Heart left ventricle (tissue), 16 donors: ENCODE measurements at regions not wholly inside any gene's neighbourhood (a gene's known extent, or its start where the extent isn't known, plus 50 kb on each side); places are given as distances from the start of the nearest gene placed in this dataset.

Experiments used
- ATAC-seq, 4 donors: fragments of 200-7000 bp; cut with Tn5 transposase; one replicate each; pipeline ENCODE4 v1.9.1; 2020 to 2022; ENCODE audit warnings: moderate library complexity in 4 of 4, mild to moderate bottlenecking in 3 of 4, moderate number of reproducible peaks in 1 of 4
- DNase-seq, 5 donors: peaks; one replicate each; pipeline ENCODE4 v3.0.0-alpha.2; 2020
- H3K27ac ChIP-seq, 12 donors: fragments of 200-600 bp; sonication (generic) in 4 of 12; one replicate each; pipeline versions ENCODE4 v1.5.0 to v1.8.0; 2016 to 2022; ENCODE audit warnings: mild to moderate bottlenecking in 2 of 12
- H3K27me3 ChIP-seq, 9 donors: fragments of 200-600 bp; sonication (generic) in 2 of 9; one replicate each; pipeline versions ENCODE4 v1.5.1 to v1.8.0; 2016 to 2022; ENCODE audit warnings: mild to moderate bottlenecking in 3 of 9
- H3K36me3 ChIP-seq, 9 donors: fragments of 200-600 bp; sonication (generic) in 2 of 9; one replicate each; pipeline versions ENCODE4 v1.5.0 to v1.8.0; 2018 to 2022; ENCODE audit warnings: mild to moderate bottlenecking in 2 of 9
- H3K4me1 ChIP-seq, 12 donors: fragments of 200-600 bp; sonication (generic) in 4 of 12; one replicate each; pipeline versions ENCODE4 v1.5.0 to v1.8.0; 2016 to 2022; ENCODE audit warnings: mild to moderate bottlenecking in 3 of 12
- H3K4me3 ChIP-seq, 12 donors: fragments of 200-600 bp; sonication (generic) in 4 of 12; one replicate each; pipeline versions ENCODE4 v1.5.0 to v1.8.0; 2017 to 2022; ENCODE audit warnings: mild to moderate bottlenecking in 9 of 12, moderate library complexity in 4 of 12
- H3K9me3 ChIP-seq, 12 donors: fragments of 200-600 bp; sonication (generic) in 4 of 12; one replicate each; pipeline versions ENCODE4 v1.5.0 to v1.8.0; 2016 to 2022; ENCODE audit warnings: mild to moderate bottlenecking in 1 of 12
- POLR2A ChIP-seq, 2 donors: fragments of 450-650 bp; IDR thresholded peaks; one replicate each; pipeline ENCODE4 v1.6.1; 2017; ENCODE audit warnings: antibody characterized with exemption in 2 of 2, mild to moderate bottlenecking in 2 of 2, moderate library complexity in 2 of 2
- WGBS, 4 donors: extraction: QIAGEN DNeasy Blood & Tissue Kit in 2 of 4; methylation state at CpG; one replicate each; pipeline versions ENCODE4 v1.1.5 to v1.1.7; 2013 to 2018; 5-methylcytosine and 5-hydroxymethylcytosine counted together
- intact Hi-C, 10 donors: fragments of 100-400 bp; cut with DNase I; formaldehyde crosslinking; loops; one replicate each; pipeline versions ENCODE4 v1.11.1 to v1.14.2; 2022
- TF ChIP-seq, protein P1 (sequence below), 12 donors: fragments of 200-600 bp; sonication (generic) in 4 of 12; IDR thresholded peaks; one replicate each; pipeline versions ENCODE4 v1.5.0 to v1.8.0; 2018 to 2022; ENCODE audit warnings: antibody characterized with exemption in 12 of 12, mild to moderate bottlenecking in 5 of 12
- donor health status: ischemic (EF 13 %, LVEDD 7.1; RV severe dilation, severe dysfunction).
- donor health status: healthy with polysubstance abuse.
- donor health status: DM: no; HTN: yes; CAD: no.
- donor health status: DM: no; HTN: no; CAD: no.
- donor health status: ischemic (EF 25% LVEDD 6.9; RV normal size, moderate dysfunction).
- donor health status: ischemic (EF 25% LVEDD 5.7; RV mildly dilated, moderate dysfunction).
- donor health status: healthy.
- donor health status: DM: yes; HTN: yes; CAD: no.
- donor health status: ischemic (EF 35%, LVEDD 5.7; RV mildly dilated, moderate dysfunction).
- donor health status: nonischemic (EF 11% LVEDD 7.7; RV severe dilation, severe dysfunction).
- donor health status: DM: yes; HTN: yes; CAD: no.
- donor health status: PGD.
- donor health status: ischemic (EF 29% LVEDD 5.4; RV normal size, mild dysfunction).
- donor health status: nonischemic (EF 23%, LVEDD 6.1; RV moderate dilation, normal function).

DNA sequence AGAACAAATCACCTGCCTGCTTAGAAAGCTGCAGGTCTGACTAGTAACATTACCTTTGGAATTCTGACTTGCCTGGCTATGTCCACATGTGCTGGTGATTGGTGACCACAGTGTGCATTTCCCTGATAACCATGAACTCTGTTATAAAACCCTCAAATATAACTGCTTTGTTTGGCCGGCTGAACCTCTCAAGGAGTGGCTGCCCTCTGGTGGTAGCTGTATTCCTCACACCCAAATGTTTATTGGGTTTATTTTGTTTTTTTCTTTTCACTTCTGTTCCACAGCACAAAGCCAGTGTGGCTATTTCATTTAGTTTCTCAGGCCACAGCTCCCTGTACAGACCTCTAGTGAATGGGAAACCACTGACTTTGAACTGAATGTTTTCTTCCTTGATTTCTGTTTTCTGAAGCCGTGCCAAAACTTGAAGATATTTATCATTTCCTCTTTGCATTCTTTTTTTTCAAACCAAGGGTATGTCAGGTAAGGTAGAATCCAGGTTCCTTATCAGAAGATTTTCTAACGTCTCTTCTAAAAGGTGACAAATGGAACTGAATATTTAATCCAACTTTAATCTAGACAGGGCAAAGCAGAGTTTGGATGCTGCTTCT, 549.0 kb upstream of the VRK2 start:
- 21 to 28% (median 23%) methylated on average over 3 of the region's 3 CpGs for WGBS, 4 donors

DNA sequence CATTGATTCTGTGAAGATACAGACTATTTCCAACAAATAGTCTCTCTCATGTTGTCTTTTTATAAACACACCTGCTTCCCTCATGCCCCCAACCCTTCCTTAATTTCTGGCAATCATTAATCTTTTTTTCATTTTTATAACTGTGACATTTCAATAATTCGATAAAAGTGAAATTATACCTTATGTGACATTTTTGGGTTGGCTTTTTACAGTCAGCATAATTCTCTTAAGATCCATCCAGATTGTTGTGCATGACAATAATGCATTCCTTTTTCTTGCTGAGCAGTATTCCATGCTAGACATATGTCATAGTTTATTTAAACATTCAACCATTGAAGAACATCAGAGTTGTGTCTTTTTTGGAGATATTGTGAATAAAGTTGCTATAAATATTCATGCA, 541.8 kb upstream of the VRK2 start:
- Histone ChIP-seq H3K27me3 (no peaks in the 10 kb centered on the region), H3K4me3 (no peak overlapping the region)
- WGBS, 4 donors = 1 to 51% (median 48%) methylated on average over 1 of the region's 1 CpG

More for the DNA sequence above, 549.0 kb upstream of the VRK2 start:
- Histone ChIP-seq H3K4me3 (no peak overlapping the region), H3K27me3 (no peaks in the 10 kb centered on the region), H3K27ac (no peak overlapping the region), H3K4me1 (peaks cover 0 to 12% (median 0%) of the 10 kb centered on the region in 12 donors), H3K9me3 (peaks cover 0 to 5% (median 0%) of the 10 kb centered on the region in 12 donors), H3K36me3 (no peaks in the 10 kb centered on the region)
- intact Hi-C loops = loop anchor here in 8 of 10 donors (1.0 to 10.0 kb wide), 4 partner anchors 513 to 1315 kb away; partner anchors contain the start of gene CCDC85A (in 7 of the 8)
- peak in 4 of 5 donors; percentile 6 to 26 (median 24) for DNase-seq
- TF ChIP-seq POLR2A (IDR thresholded peaks at IDR 0.05) = no peak
- TF ChIP-seq, protein P1, sequence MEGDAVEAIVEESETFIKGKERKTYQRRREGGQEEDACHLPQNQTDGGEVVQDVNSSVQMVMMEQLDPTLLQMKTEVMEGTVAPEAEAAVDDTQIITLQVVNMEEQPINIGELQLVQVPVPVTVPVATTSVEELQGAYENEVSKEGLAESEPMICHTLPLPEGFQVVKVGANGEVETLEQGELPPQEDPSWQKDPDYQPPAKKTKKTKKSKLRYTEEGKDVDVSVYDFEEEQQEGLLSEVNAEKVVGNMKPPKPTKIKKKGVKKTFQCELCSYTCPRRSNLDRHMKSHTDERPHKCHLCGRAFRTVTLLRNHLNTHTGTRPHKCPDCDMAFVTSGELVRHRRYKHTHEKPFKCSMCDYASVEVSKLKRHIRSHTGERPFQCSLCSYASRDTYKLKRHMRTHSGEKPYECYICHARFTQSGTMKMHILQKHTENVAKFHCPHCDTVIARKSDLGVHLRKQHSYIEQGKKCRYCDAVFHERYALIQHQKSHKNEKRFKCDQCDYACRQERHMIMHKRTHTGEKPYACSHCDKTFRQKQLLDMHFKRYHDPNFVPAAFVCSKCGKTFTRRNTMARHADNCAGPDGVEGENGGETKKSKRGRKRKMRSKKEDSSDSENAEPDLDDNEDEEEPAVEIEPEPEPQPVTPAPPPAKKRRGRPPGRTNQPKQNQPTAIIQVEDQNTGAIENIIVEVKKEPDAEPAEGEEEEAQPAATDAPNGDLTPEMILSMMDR (IDR thresholded peaks at IDR 0.05) = peak; percentile 62 to 80 (median 71)
- peak in 2 of 4 donors; percentile 41 to 50 for ATAC-seq

DNA sequence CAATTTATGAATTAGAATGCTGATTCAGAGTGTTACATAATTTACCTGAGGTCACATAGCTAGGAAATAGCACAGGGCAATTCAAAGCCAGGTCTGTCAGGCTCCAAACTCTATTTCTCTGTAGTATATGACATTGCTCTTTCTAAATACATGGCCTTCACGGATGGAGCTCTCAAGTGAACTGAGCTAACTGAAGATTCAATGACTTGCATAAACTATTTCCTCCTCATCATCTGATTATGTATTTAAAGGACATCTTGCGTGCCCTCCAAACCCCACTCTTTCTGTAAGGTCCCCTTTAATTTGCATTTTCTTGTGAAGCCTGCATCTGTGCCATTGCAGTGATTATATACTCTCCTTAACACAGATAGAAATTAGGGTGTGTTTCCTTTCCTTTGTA, 537.4 kb upstream of the VRK2 start:
- intact Hi-C loops = loop anchor here in 1 of 10 donors (10.0 kb wide), 1 partner anchor 1324 kb away; the partner anchor contains the start of gene CCDC85A
- Histone ChIP-seq H3K9me3 (no peaks in the 10 kb centered on the region), H3K4me1 (no peaks in the 10 kb centered on the region), H3K36me3 (no peaks in the 10 kb centered on the region), H3K27me3 (no peaks in the 10 kb centered on the region), H3K4me3 (no peak overlapping the region), H3K27ac (no peak overlapping the region)
- WGBS, 4 donors = 89 to 97% (median 90%) methylated on average over 2 of the region's 2 CpGs
- ATAC-seq (no peak), DNase-seq (no peak)
- TF ChIP-seq, protein P1 (IDR thresholded peaks at IDR 0.05) = no peak
- TF ChIP-seq POLR2A (IDR thresholded peaks at IDR 0.05) = no peak

More for the DNA sequence above, 541.8 kb upstream of the VRK2 start:
- intact Hi-C loops = loop anchor here in 2 of 10 donors (5.0 to 10.0 kb wide), 2 partner anchors 1320 to 1322 kb away; partner anchors contain the start of gene CCDC85A (in 2 of the 2)
- Histone ChIP-seq H3K9me3 (no peaks in the 10 kb centered on the region), H3K27ac (no peak overlapping the region), H3K4me1 (no peaks in the 10 kb centered on the region), H3K36me3 (no peaks in the 10 kb centered on the region)
- ATAC-seq (no peak), DNase-seq (no peak)
- TF ChIP-seq, protein P1 (IDR thresholded peaks at IDR 0.05) = no peak
- TF ChIP-seq POLR2A (IDR thresholded peaks at IDR 0.05) = no peak

DNA sequence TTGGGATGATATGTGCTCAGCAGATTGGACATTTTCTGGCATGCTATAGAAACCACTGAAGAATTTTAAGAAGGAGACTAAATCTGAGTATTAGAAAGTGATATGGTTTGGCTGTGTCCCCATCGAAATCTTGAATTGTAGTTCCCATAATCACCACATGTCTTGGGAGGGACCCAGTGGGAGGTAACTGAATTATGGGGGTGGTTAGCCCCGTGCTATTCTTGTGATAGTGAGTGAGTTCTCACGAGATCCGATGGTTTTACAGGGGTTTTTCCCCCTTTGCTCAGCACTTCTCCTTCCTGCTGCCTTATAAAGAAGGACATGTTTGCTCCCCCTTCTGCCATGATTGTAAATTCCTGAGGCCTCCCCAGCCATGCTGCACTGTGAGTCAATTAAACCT, 535.9 kb upstream of the VRK2 start:
- Histone ChIP-seq H3K4me1 (no peaks in the 10 kb centered on the region), H3K9me3 (no peaks in the 10 kb centered on the region), H3K36me3 (no peaks in the 10 kb centered on the region), H3K4me3 (no peak overlapping the region), H3K27me3 (no peaks in the 10 kb centered on the region), H3K27ac (no peak overlapping the region)
- DNase-seq (no peak), ATAC-seq (no peak)
- TF ChIP-seq, protein P1 (IDR thresholded peaks at IDR 0.05) = peak in 1 of 12 donors; percentile 21
- no peak for TF ChIP-seq POLR2A (IDR thresholded peaks at IDR 0.05)
- WGBS, 4 donors = 77 to 80% (median 78%) methylated on average over 4 of the region's 4 CpGs
- intact Hi-C loops = loop anchor here in 3 of 10 donors (10.0 kb wide), 1 partner anchor 1796 kb away; no protein-coding TSS in a partner anchor
